LNCaP clone FGC (cell line): ENCODE measurements at regions not wholly inside any gene's neighbourhood (a gene's known extent, or its start where the extent isn't known, plus 50 kb on each side); places are given as distances from the start of the nearest gene placed in this dataset.
A peak's percentile ranks its signal among the peaks of the same experiment; 100 is the strongest.

Experiments
- DNase-seq: peaks from one replicate; pipeline ENCODE4 v3.0.0-alpha.2; 2011; ENCODE audit warnings: low read depth
- H3K4me3 ChIP-seq: 2 replicates; pipeline ENCODE4 v1.5.1; 2011; ENCODE audit warnings: mild to moderate bottlenecking, low read depth, low read length, control low read depth
- CTCF ChIP-seq: IDR thresholded peaks from 2 replicates; pipeline ENCODE4 v1.5.1; 2012; ENCODE audit warnings: mild to moderate bottlenecking; ENCODE audit not compliant: control insufficient read depth, insufficient read depth; ENCODE audit errors: extremely low read depth

GRCh38 chr11:29645373-29645772 lies 371.5 kb downstream of the KCNA4 start:
- no peak for TF ChIP-seq CTCF
- no peak overlapping the region for H3K4me3 ChIP-seq
- DNase-seq = no peak

GRCh38 chr11:29641201-29641600 lies 375.6 kb downstream of the KCNA4 start:
- no peak for TF ChIP-seq CTCF
- DNase-seq = no peak
- H3K4me3 ChIP-seq = no peak overlapping the region

GRCh38 chr11:29634744-29635143 lies 382.1 kb downstream of the KCNA4 start:
- DNase-seq = no peak
- TF ChIP-seq CTCF = no peak
- H3K4me3 ChIP-seq = no peak overlapping the region

- DNase-seq = no peak
- TF ChIP-seq CTCF = peak; percentile 19; the same call in 1 of the 2 replicates
- H3K4me3 ChIP-seq = no peak overlapping the region
Observed at GRCh38 chr11:29634244-29634643, 382.6 kb downstream of the KCNA4 start.

GRCh38 chr11:29629286-29629685 lies 387.5 kb downstream of the KCNA4 start:
- no peak for TF ChIP-seq CTCF
- H3K4me3 ChIP-seq = no peak overlapping the region
- no peak for DNase-seq

GRCh38 chr11:29628609-29629008 lies 388.2 kb downstream of the KCNA4 start:
- TF ChIP-seq CTCF = no peak
- no peak overlapping the region for H3K4me3 ChIP-seq
- DNase-seq = no peak

- no peak for TF ChIP-seq CTCF
- no peak for DNase-seq
Observed at GRCh38 chr11:29627541-29627940, 389.3 kb downstream of the KCNA4 start.

More at GRCh38 chr11:29627541-29627940, 389.3 kb downstream of the KCNA4 start:
- H3K4me3 ChIP-seq = no peak overlapping the region
